Brain microvascular endothelial cell (primary cell): ENCODE measurements at regions not wholly inside any gene's neighbourhood (a gene's known extent, or its start where the extent isn't known, plus 50 kb on each side); places are given as distances from the start of the nearest gene placed in this dataset.

Source experiments
- DNase-seq: peaks from one replicate; pipeline ENCODE4 v3.0.0-alpha.2; 2020
- H3K27ac ChIP-seq: fragments of 250-450 bp; sonication (Bioruptor Pico); 2 replicates; pipeline ENCODE4 v1.5.1; 2020; ENCODE audit warnings: mild to moderate bottlenecking, moderate library complexity
- H3K27me3 ChIP-seq: fragments of 250-450 bp; sonication (Bioruptor Pico); replicated peaks from 2 replicates; pipeline ENCODE4 v1.5.1; 2020; ENCODE audit warnings: mild to moderate bottlenecking
- H3K36me3 ChIP-seq: fragments of 250-450 bp; sonication (Bioruptor Pico); replicated peaks from 2 replicates; pipeline ENCODE4 v1.5.1; 2020; ENCODE audit warnings: mild to moderate bottlenecking
- H3K4me3 ChIP-seq: 2 replicates; pipeline ENCODE4 v1.5.1; 2011; ENCODE audit warnings: low read depth, mild to moderate bottlenecking, control low read depth, low read length, moderate library complexity
- CTCF ChIP-seq: IDR thresholded peaks from 2 replicates; pipeline ENCODE4 v1.5.1; 2011; ENCODE audit warnings: low read depth, mild to moderate bottlenecking, moderate library complexity, low read length, control low read depth, inconsistent platforms; ENCODE audit errors: missing control alignments
- in situ Hi-C: cut with HindIII; loops from 2 replicates; pipeline ENCODE4 v1.10.0; 2017; ENCODE audit warnings: low sequenced_read_pairs, low pct_ligation_motif_present

DNA sequence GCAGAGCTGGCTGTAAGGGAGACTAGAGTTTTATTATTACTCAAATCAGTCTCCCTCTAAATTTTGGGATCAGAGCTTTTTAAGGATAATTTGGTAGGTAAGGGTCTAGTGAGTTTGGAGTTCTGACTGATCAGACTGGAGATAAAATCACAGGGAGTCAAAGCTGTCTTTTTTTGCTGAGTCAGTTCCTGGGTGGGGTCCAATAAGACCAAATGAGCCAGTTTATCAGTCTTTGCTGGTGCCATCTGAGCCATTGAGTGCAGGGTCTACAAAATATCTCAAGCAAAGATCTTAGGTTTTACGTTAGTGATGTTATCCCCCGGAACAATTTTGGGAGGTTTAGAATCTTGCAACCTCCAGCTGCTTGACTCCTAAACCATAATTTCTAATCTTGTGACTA lies 935.1 kb upstream of the RAG2 start:
- Histone ChIP-seq H3K4me3 (no peak overlapping the region), H3K36me3 (no peaks in the 10 kb centered on the region), H3K27me3 (no peaks in the 10 kb centered on the region), H3K27ac (no peak overlapping the region)
- DNase-seq, result no peak
- in situ Hi-C loops, result no loop called here
- no peak for TF ChIP-seq CTCF

DNA sequence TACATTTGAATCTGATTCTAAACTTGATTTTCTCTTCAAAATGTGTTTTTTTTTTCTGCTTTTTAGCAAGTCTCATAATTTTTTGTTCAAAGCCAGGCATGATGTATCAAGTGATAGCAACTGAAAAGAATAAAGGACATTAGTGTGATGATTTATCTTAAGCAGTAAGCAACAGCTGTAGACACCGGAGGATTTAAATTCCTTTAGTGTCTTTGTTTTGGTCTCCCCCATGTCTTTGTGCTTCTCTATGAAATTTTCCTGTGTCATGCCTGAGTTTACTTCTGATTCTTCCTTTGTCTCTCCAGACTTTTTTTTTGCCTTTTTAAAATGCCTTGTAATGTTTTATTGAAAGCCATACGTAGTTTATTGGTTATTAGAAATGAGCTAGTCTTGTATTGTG lies 934.2 kb upstream of the RAG2 start:
- H3K27ac ChIP-seq, result no peak overlapping the region

GRCh38 chr11:37527545-37527944 lies 929.5 kb upstream of the RAG2 start:
- DNase-seq, result no peak
- H3K27me3 ChIP-seq, result no peaks in the 10 kb centered on the region
- H3K4me3 ChIP-seq, result no peak overlapping the region
- no peak overlapping the region for H3K27ac ChIP-seq
- in situ Hi-C loops, result no loop called here
- no peak for TF ChIP-seq CTCF
- no peaks in the 10 kb centered on the region for H3K36me3 ChIP-seq

More for the DNA sequence above, 934.2 kb upstream of the RAG2 start:
- Histone ChIP-seq H3K36me3 (no peaks in the 10 kb centered on the region), H3K27me3 (no peaks in the 10 kb centered on the region), H3K4me3 (no peak overlapping the region)
- no peak for DNase-seq
- TF ChIP-seq CTCF, result no peak
- in situ Hi-C loops, result no loop called here

- H3K4me3 ChIP-seq, result no peak overlapping the region
- no peak for DNase-seq
- TF ChIP-seq CTCF, result peak; percentile 25
- H3K36me3 ChIP-seq, result no peaks in the 10 kb centered on the region
- no peaks in the 10 kb centered on the region for H3K27me3 ChIP-seq
- H3K27ac ChIP-seq, result no peak overlapping the region
- in situ Hi-C loops, result no loop called here
Measured at GRCh38 chr11:37525336-37525735, 927.3 kb upstream of the RAG2 start.

- DNase-seq, result no peak
- Histone ChIP-seq H3K36me3 (no peaks in the 10 kb centered on the region), H3K27me3 (no peaks in the 10 kb centered on the region), H3K4me3 (no peak overlapping the region), H3K27ac (no peak overlapping the region)
- in situ Hi-C loops, result no loop called here
- no peak for TF ChIP-seq CTCF
Measured at GRCh38 chr11:37519781-37520180, 921.7 kb upstream of the RAG2 start.

GRCh38 chr11:37512156-37512780 lies 914.2 kb upstream of the RAG2 start:
- in situ Hi-C loops, result no loop called here
- Histone ChIP-seq H3K36me3 (no peaks in the 10 kb centered on the region), H3K27me3 (no peaks in the 10 kb centered on the region), H3K27ac (no peak overlapping the region), H3K4me3 (no peak overlapping the region)
- TF ChIP-seq CTCF, result no peak
- no peak for DNase-seq
